AG09309 (cell line): ENCODE measurements at regions not wholly inside any gene's neighbourhood (a gene's known extent, or its start where the extent isn't known, plus 50 kb on each side); places are given as distances from the start of the nearest gene placed in this dataset.

ENCODE experiments used
- DNase-seq: peaks from one replicate; pipeline ENCODE4 v3.0.0-alpha.2; 2010; ENCODE audit warnings: low read depth
- H3K4me3 ChIP-seq: 2 replicates; pipeline ENCODE4 v1.5.1; 2011; ENCODE audit warnings: mild to moderate bottlenecking, low read depth, low read length, moderate library complexity; ENCODE audit not compliant: control insufficient read depth
- TF ChIP-seq, protein P1 (sequence below): IDR thresholded peaks from 2 replicates; pipeline ENCODE4 v1.5.1; 2011; ENCODE audit warnings: mild to moderate bottlenecking, low read depth, low read length, inconsistent platforms; ENCODE audit not compliant: insufficient read depth, control insufficient read depth; ENCODE audit errors: missing control alignments

DNA sequence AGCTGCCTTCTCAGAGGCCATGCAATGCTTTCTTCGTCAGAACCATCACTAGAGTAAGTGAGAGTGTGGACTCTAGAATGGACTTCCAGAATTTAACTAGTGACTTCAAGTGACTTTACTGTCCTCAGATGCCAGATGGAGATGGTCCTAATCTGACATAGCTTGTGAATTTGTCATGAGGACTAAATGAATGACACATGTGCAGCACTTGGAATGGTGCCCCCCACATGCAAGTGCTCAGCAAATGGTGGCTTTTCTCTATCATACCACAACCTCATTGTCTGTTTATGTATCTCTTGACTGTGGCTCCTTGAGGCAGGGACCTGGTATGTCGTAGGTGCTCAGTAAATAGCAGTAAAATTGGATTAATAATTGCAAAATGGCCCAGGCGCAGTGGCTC is 91.6 kb upstream of the STX18 start:
- no peak for DNase-seq
- H3K4me3 ChIP-seq = no peak overlapping the region
- TF ChIP-seq, protein P1, sequence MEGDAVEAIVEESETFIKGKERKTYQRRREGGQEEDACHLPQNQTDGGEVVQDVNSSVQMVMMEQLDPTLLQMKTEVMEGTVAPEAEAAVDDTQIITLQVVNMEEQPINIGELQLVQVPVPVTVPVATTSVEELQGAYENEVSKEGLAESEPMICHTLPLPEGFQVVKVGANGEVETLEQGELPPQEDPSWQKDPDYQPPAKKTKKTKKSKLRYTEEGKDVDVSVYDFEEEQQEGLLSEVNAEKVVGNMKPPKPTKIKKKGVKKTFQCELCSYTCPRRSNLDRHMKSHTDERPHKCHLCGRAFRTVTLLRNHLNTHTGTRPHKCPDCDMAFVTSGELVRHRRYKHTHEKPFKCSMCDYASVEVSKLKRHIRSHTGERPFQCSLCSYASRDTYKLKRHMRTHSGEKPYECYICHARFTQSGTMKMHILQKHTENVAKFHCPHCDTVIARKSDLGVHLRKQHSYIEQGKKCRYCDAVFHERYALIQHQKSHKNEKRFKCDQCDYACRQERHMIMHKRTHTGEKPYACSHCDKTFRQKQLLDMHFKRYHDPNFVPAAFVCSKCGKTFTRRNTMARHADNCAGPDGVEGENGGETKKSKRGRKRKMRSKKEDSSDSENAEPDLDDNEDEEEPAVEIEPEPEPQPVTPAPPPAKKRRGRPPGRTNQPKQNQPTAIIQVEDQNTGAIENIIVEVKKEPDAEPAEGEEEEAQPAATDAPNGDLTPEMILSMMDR = no peak

- TF ChIP-seq, protein P1 = no peak
- no peak for DNase-seq
- H3K4me3 ChIP-seq = no peak overlapping the region
Measured at GRCh38 chr4:4631150-4631549, 89.3 kb upstream of the STX18 start.

- H3K4me3 ChIP-seq = no peak overlapping the region
- DNase-seq = no peak
- TF ChIP-seq, protein P1 = no peak
Measured at GRCh38 chr4:4627906-4628305, 86.1 kb upstream of the STX18 start.

GRCh38 chr4:4627111-4627510 is 85.3 kb upstream of the STX18 start:
- no peak for DNase-seq
- no peak overlapping the region for H3K4me3 ChIP-seq
- TF ChIP-seq, protein P1 = no peak

DNA sequence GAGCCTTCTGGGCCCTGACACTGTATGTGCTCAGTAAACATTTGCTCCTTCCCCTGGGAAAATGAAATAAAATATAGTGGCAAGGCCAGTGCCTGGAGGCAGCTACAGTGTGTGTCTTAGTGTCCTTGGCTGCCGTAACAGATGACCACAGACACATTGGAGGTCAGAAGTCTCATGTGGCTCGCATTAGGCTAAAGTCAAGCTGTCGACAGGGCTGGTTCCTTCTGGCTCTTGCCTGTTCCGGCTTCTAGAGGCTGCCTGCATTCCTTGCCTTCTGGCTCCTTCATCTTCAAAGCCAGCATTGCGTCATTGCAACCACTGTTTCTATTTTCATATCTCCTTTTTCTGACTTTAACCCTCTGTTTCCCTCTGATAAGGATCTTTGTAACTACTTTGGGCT is 83.6 kb upstream of the STX18 start:
- peak; percentile 77 for DNase-seq

DNA sequence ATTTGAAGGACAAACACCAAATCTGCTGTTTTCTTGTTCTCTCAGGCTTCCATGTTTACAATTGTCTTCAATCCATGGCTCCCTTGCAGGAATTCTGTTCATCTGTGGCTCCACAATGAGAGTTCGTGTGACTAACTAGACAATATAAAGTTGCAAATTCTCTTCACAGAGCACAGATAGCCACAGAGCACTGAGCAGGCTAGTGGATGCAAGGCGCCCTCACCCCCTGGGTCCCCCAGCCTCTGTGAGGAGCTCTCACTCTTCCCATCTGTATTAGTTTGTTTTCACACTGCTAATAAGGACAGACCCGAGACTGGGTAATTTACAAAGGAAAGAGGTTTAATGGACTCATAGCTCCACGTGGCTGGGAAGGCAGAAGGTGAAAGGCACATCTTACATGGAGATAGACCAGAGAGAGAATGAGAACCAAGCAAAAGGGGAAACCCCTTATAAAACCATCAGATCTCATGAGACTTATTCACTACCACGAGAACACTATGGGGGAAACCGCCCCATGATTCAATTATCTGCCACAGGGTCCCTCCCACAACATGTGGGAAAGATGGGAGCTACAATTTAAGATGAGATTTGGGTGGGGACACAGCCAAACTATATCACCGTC is 82.5 kb upstream of the STX18 start:
- H3K4me3 ChIP-seq = no peak overlapping the region
- DNase-seq = no peak
- TF ChIP-seq, protein P1 = no peak

More for the DNA sequence above, 83.6 kb upstream of the STX18 start:
- TF ChIP-seq, protein P1 = no peak
- no peak overlapping the region for H3K4me3 ChIP-seq
